NCI-H2029 (cell line): ENCODE measurements at regions not wholly inside any gene's neighbourhood (a gene's known extent, or its start where the extent isn't known, plus 50 kb on each side); places are given as distances from the start of the nearest gene placed in this dataset.

Experiments used
- DNase-seq: peaks from one replicate; lab custom pipeline; 2025; lab: John Stamatoyannopoulos, UW

- no peak for DNase-seq
These were observed 290.7 kb upstream of the TENM3 start for GRCh38 chr4:181952478-181952877.

GRCh38 chr4:181956512-181956911 is 286.7 kb upstream of the TENM3 start:
- no peak for DNase-seq

- DNase-seq: no peak
These were observed 286.1 kb upstream of the TENM3 start for GRCh38 chr4:181957088-181957487.

- DNase-seq: no peak
These were observed 284.8 kb upstream of the TENM3 start for GRCh38 chr4:181958446-181958845.

GRCh38 chr4:181959121-181959520 is 284.1 kb upstream of the TENM3 start:
- DNase-seq: no peak

GRCh38 chr4:181960384-181960783 is 282.8 kb upstream of the TENM3 start:
- no peak for DNase-seq

- DNase-seq: no peak
These were observed 280.9 kb upstream of the TENM3 start for GRCh38 chr4:181962321-181962720.

- no peak for DNase-seq
These were observed 278.5 kb upstream of the TENM3 start for GRCh38 chr4:181964731-181965130.

- no peak for DNase-seq
These were observed 277.1 kb upstream of the TENM3 start for GRCh38 chr4:181966104-181966551.

GRCh38 chr4:181967401-181967800 is 275.8 kb upstream of the TENM3 start:
- DNase-seq: no peak

GRCh38 chr4:181968371-181968770 is 274.8 kb upstream of the TENM3 start:
- DNase-seq: no peak

- no peak for DNase-seq
These were observed 274.1 kb upstream of the TENM3 start for GRCh38 chr4:181969151-181969550.

GRCh38 chr4:181970366-181970765 is 272.8 kb upstream of the TENM3 start:
- DNase-seq: no peak

GRCh38 chr4:181971411-181971810 is 271.8 kb upstream of the TENM3 start:
- DNase-seq: no peak

- DNase-seq: no peak
These were observed 271.2 kb upstream of the TENM3 start for GRCh38 chr4:181971973-181972372.

GRCh38 chr4:181976764-181977163 is 266.4 kb upstream of the TENM3 start:
- DNase-seq: no peak

GRCh38 chr4:181982437-181982836 is 260.8 kb upstream of the TENM3 start:
- DNase-seq: no peak

- DNase-seq: no peak
These were observed 260.3 kb upstream of the TENM3 start for GRCh38 chr4:181982856-181983255.

GRCh38 chr4:181987392-181987791 is 255.8 kb upstream of the TENM3 start:
- no peak for DNase-seq

- no peak for DNase-seq
These were observed 254.1 kb upstream of the TENM3 start for GRCh38 chr4:181989071-181989470.

GRCh38 chr4:181991369-181992108 is 251.7 kb upstream of the TENM3 start:
- DNase-seq: no peak

- DNase-seq: no peak
These were observed 244.6 kb upstream of the TENM3 start for GRCh38 chr4:181998398-181999295.

- no peak for DNase-seq
These were observed 243.1 kb upstream of the TENM3 start for GRCh38 chr4:182000077-182000476.
